H1 (cell line): ENCODE measurements at regions not wholly inside any gene's neighbourhood (a gene's known extent, or its start where the extent isn't known, plus 50 kb on each side); places are given as distances from the start of the nearest gene placed in this dataset.

Experiments used
- CBX5 ChIP-seq: fragments of 300-800, 300-1000 bp; sonication (generic); IDR thresholded peaks from 2 replicates; pipeline ENCODE4 v1.7.1; 2016; ENCODE audit warnings: antibody characterized with exemption, low read length, low read depth
- CEBPB ChIP-seq: IDR thresholded peaks from 2 replicates; pipeline ENCODE4 v1.6.1; 2012; ENCODE audit warnings: low read depth, low read length
- CTCF ChIP-seq, 3 experiments: IDR thresholded peaks; 1 replicate in 2 of 3; 2 replicates in 1 of 3; pipeline versions ENCODE4 v1.5.1 to v1.6.1; 2011; ENCODE audit warnings: low read length in 3 of 3, mild to moderate bottlenecking in 3 of 3, inconsistent platforms in 2 of 3, low read depth in 1 of 3, moderate library complexity in 1 of 3; ENCODE audit not compliant: insufficient read depth in 1 of 3; ENCODE audit errors: control extremely low read depth in 1 of 3
- EP300 ChIP-seq, 2 experiments: IDR thresholded peaks; 1 replicate in 1 of 2; 2 replicates in 1 of 2; pipeline ENCODE4 v1.6.1; 2011 to 2012; ENCODE audit warnings: low read depth in 2 of 2, low read length in 2 of 2, mild to moderate bottlenecking in 2 of 2, borderline replicate concordance in 1 of 2, inconsistent platforms in 1 of 2, moderate library complexity in 1 of 2
- MAX ChIP-seq: IDR thresholded peaks from 2 replicates; pipeline ENCODE4 v1.6.1; 2012; ENCODE audit warnings: inconsistent platforms
- POLR2A ChIP-seq, 2 experiments: IDR thresholded peaks; 1 replicate in 1 of 2; 2 replicates in 1 of 2; pipeline ENCODE4 v1.6.1; 2011; ENCODE audit warnings: low read depth in 2 of 2, low read length in 2 of 2, mild to moderate bottlenecking in 2 of 2; ENCODE audit errors: control extremely low read depth in 1 of 2
- TAF1 ChIP-seq: IDR thresholded peaks from 2 replicates; pipeline ENCODE4 v1.6.1; 2011; ENCODE audit warnings: mild to moderate bottlenecking, low read depth, low read length

- TF ChIP-seq POLR2A (IDR thresholded peaks at IDR 0.05; ENCODE audit: control extremely low read depth in 1 of 2, low read depth in 2 of 2, low read length in 2 of 2) (no peak), EP300 (IDR thresholded peaks at IDR 0.05; ENCODE audit: borderline replicate concordance in 1 of 2, low read depth in 2 of 2, low read length in 2 of 2) (no peak), CTCF (IDR thresholded peaks at IDR 0.05; ENCODE audit: control extremely low read depth in 1 of 3, insufficient read depth in 1 of 3, low read depth in 1 of 3, low read length in 3 of 3) (no peak), CEBPB (no peak), MAX (no peak), TAF1 (no peak), CBX5 (no peak)
Observed at GRCh38 chr3:176055836-176056235, 1141.4 kb downstream of the TBL1XR1 start.
